ENCODE measurements at regions not wholly inside any gene's neighbourhood (a gene's known extent, or its start where the extent isn't known, plus 50 kb on each side); places are given as distances from the start of the nearest gene placed in this dataset.
"Not testable (repeated sequence)": the region's sequence is repeated elsewhere in the genome, so short reads cannot be mapped to it uniquely, and the experiment has no call there.

DNA sequence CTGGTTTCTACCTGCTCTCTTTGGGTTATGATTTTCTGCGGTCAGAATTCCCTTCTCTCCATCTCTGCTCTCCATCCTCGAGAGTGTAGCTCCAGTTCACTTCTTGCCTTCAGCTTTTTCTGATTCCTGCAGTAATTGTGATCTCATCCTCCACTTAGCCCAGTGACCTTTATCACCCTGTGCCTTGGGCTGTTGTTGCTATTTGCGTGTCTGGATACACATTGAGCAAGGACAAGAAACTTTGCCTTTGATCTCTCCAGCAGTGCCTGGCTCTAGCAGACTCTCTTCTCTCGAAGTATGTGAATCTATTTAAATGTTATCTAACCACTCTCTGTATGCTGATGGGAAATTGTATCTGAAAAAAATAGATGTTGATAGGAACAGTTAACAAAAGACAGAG is 76.4 kb upstream of the MARK1 start:
- Histone ChIP-seq H4K20me1 (ENCODE audit: insufficient read depth, low read length) (no peaks in the 10 kb centered on the region), H2AFZ (ENCODE audit: low read length) (no peak overlapping the region), H3K4me1 (ENCODE audit: insufficient read depth, low read length) (no peaks in the 10 kb centered on the region), H3K4me2 (ENCODE audit: insufficient read depth, low read length) (no peak overlapping the region), H3K9me3 (ENCODE audit: low read depth, low read length) (no peaks in the 10 kb centered on the region), H3K27ac (ENCODE audit: low read depth, low read length) (no peak overlapping the region), H3K27me3 (ENCODE audit: insufficient read depth, low read length) (peaks cover 3% of the 10 kb centered on the region), H3K36me3 (ENCODE audit: insufficient read depth, low read length) (no peaks in the 10 kb centered on the region), H3K79me2 (ENCODE audit: insufficient read depth, low read length) (no peaks in the 10 kb centered on the region), H3K4me3 (ENCODE audit: insufficient read depth, low read length) (no peak overlapping the region)
- no peak for DNase-seq (ENCODE audit: insufficient read length, low spot score, missing footprints)
- TF ChIP-seq, protein P1, sequence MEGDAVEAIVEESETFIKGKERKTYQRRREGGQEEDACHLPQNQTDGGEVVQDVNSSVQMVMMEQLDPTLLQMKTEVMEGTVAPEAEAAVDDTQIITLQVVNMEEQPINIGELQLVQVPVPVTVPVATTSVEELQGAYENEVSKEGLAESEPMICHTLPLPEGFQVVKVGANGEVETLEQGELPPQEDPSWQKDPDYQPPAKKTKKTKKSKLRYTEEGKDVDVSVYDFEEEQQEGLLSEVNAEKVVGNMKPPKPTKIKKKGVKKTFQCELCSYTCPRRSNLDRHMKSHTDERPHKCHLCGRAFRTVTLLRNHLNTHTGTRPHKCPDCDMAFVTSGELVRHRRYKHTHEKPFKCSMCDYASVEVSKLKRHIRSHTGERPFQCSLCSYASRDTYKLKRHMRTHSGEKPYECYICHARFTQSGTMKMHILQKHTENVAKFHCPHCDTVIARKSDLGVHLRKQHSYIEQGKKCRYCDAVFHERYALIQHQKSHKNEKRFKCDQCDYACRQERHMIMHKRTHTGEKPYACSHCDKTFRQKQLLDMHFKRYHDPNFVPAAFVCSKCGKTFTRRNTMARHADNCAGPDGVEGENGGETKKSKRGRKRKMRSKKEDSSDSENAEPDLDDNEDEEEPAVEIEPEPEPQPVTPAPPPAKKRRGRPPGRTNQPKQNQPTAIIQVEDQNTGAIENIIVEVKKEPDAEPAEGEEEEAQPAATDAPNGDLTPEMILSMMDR (IDR thresholded peaks at IDR 0.05; ENCODE audit: extremely low read depth, low read depth, low read length) = no peak

DNA sequence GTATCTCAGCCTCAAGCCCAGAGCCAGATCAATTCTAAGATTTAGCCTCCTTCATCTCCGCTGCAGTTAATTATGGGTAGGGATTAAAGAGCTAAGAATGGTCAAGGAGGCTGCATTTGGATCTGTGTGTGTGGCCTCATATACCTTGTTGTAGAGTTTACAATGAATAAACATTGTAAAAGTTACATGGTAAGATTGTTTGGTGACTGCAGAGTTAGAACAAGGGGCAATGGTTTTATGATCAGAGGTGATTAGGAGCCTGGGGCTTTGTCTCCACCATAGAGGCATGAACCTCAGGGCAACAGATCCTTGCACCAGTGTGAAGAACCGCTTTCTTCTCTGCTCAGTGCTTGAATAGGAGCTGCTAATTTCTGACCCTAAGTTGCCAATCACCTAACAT is 77.0 kb upstream of the MARK1 start:
- Histone ChIP-seq H3K4me1 (ENCODE audit: insufficient read depth, low read length) (no peaks in the 10 kb centered on the region), H3K4me3 (ENCODE audit: insufficient read depth, low read length) (no peak overlapping the region), H3K27me3 (ENCODE audit: insufficient read depth, low read length) (peaks cover 3% of the 10 kb centered on the region), H3K79me2 (ENCODE audit: insufficient read depth, low read length) (no peaks in the 10 kb centered on the region), H2AFZ (ENCODE audit: low read length) (no peak overlapping the region), H3K36me3 (ENCODE audit: insufficient read depth, low read length) (no peaks in the 10 kb centered on the region), H3K9me3 (ENCODE audit: low read depth, low read length) (no peaks in the 10 kb centered on the region), H3K27ac (ENCODE audit: low read depth, low read length) (no peak overlapping the region), H4K20me1 (ENCODE audit: insufficient read depth, low read length) (no peaks in the 10 kb centered on the region), H3K4me2 (ENCODE audit: insufficient read depth, low read length) (no peak overlapping the region)
- no peak for DNase-seq (ENCODE audit: insufficient read length, low spot score, missing footprints)
- TF ChIP-seq, protein P1 (IDR thresholded peaks at IDR 0.05; ENCODE audit: extremely low read depth, low read depth, low read length) = no peak

DNA sequence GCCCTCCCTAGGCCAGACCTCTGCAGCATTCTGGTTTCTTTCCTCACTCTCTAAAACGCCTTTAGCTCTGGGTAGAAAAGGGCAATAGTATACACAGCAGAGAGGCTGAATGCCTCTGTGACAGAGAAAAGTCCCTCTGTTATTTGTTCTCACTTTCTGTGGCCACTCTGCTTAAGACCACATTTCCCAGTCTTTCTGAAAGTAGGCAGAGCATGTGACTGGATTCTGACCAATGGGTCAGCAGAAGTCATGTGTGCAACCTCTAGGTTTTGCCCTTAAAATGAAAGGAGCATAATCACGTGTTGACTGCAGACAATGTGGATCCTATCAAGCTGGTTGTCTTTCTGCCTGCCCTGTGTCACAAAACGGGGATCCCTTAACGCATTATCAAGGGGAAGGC is 79.7 kb upstream of the MARK1 start:
- Histone ChIP-seq H3K4me1 (ENCODE audit: insufficient read depth, low read length) (no peaks in the 10 kb centered on the region), H3K36me3 (ENCODE audit: insufficient read depth, low read length) (no peaks in the 10 kb centered on the region)
- no peak for DNase-seq (ENCODE audit: insufficient read length, low spot score, missing footprints)

DNA sequence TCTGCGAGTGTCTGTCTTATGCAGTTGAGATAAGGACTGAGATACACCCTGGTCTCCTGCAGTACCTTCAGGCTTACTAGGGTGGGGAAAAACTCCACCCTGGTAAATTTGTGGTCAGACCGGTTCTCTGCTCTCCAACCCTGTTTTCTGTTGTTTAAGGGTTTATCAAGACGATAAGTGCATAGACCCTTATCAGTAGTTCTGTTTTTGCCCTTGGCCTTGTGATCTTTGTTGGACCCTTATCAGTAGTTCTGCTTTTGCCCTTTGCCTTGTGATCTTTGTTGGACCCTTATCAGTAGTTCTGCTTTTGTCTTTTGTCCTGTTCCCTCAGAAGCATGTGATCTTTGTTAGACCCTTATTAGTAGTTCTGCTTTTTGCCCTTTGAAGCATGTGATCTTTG is 83.3 kb upstream of the MARK1 start:
- not testable (repeated sequence) for H3K79me2 ChIP-seq (ENCODE audit: insufficient read depth, low read length); H3K4me3 ChIP-seq (ENCODE audit: insufficient read depth, low read length); H3K36me3 ChIP-seq (ENCODE audit: insufficient read depth, low read length); H3K9me3 ChIP-seq (ENCODE audit: low read depth, low read length); H4K20me1 ChIP-seq (ENCODE audit: insufficient read depth, low read length); DNase-seq (ENCODE audit: insufficient read length, low spot score, missing footprints); H2AFZ ChIP-seq (ENCODE audit: low read length); H3K4me1 ChIP-seq (ENCODE audit: insufficient read depth, low read length); H3K27me3 ChIP-seq (ENCODE audit: insufficient read depth, low read length); H3K27ac ChIP-seq (ENCODE audit: low read depth, low read length); H3K4me2 ChIP-seq (ENCODE audit: insufficient read depth, low read length)

More for the DNA sequence above, 79.7 kb upstream of the MARK1 start:
- no peak overlapping the region for H3K27ac ChIP-seq (ENCODE audit: low read depth, low read length)
- H3K4me2 ChIP-seq (ENCODE audit: insufficient read depth, low read length) = no peak overlapping the region
- no peak overlapping the region for H3K4me3 ChIP-seq (ENCODE audit: insufficient read depth, low read length)
- no peaks in the 10 kb centered on the region for H3K79me2 ChIP-seq (ENCODE audit: insufficient read depth, low read length)
- no peaks in the 10 kb centered on the region for H3K9me3 ChIP-seq (ENCODE audit: low read depth, low read length)
- TF ChIP-seq, protein P1 (IDR thresholded peaks at IDR 0.05; ENCODE audit: extremely low read depth, low read depth, low read length) = no peak
- no peak overlapping the region for H2AFZ ChIP-seq (ENCODE audit: low read length)
- H4K20me1 ChIP-seq (ENCODE audit: insufficient read depth, low read length) = no peaks in the 10 kb centered on the region
- peaks cover 3% of the 10 kb centered on the region for H3K27me3 ChIP-seq (ENCODE audit: insufficient read depth, low read length)

Data from osteoblast (primary cell).